SU-DHL-6 (cell line): ENCODE measurements at regions not wholly inside any gene's neighbourhood (a gene's known extent, or its start where the extent isn't known, plus 50 kb on each side); places are given as distances from the start of the nearest gene placed in this dataset.

Source experiments
- EZH2phosphoT487 ChIP-seq: fragments of 200-600 bp; sonication (generic), shearing (Covaris generic); conservative IDR thresholded peaks from 2 replicates; pipeline ENCODE4 v1.6.1; 2018; ENCODE audit warnings: mild to moderate bottlenecking, antibody characterized with exemption, low read length, moderate library complexity, mixed read lengths
- TF ChIP-seq, protein P1 (sequence below): fragments of 200-600 bp; sonication (generic); IDR thresholded peaks from one replicate; pipeline ENCODE4 v1.5.1; 2017; ENCODE audit warnings: antibody characterized with exemption, mild to moderate bottlenecking, low read length, moderate library complexity; ENCODE audit not compliant: insufficient read depth, poor library complexity, severe bottlenecking

DNA sequence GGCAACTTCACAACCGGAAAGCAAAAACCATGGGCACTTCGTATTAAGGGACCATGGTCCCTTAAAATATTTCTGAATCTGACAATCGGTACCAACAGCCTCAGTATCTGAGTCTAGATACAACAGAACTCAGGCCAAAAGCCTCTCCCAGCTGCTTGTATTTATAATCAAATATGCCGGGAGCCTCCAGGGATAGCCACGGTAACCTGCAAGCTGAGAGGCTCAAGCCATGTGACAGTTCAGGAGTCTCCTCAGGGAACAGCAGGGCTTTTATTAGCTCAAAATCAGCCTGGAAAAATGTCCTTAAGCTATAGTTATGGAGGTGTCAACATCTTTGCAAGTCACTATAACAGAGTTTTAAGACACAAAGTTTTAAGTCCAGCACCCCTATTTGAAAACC lies 352.8 kb upstream of the GYPC start:
- TF ChIP-seq, protein P1, sequence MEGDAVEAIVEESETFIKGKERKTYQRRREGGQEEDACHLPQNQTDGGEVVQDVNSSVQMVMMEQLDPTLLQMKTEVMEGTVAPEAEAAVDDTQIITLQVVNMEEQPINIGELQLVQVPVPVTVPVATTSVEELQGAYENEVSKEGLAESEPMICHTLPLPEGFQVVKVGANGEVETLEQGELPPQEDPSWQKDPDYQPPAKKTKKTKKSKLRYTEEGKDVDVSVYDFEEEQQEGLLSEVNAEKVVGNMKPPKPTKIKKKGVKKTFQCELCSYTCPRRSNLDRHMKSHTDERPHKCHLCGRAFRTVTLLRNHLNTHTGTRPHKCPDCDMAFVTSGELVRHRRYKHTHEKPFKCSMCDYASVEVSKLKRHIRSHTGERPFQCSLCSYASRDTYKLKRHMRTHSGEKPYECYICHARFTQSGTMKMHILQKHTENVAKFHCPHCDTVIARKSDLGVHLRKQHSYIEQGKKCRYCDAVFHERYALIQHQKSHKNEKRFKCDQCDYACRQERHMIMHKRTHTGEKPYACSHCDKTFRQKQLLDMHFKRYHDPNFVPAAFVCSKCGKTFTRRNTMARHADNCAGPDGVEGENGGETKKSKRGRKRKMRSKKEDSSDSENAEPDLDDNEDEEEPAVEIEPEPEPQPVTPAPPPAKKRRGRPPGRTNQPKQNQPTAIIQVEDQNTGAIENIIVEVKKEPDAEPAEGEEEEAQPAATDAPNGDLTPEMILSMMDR = no peak
- TF ChIP-seq EZH2phosphoT487 = no peak
